ENCODE measurements at regions not wholly inside any gene's neighbourhood (a gene's known extent, or its start where the extent isn't known, plus 50 kb on each side); places are given as distances from the start of the nearest gene placed in this dataset.

DNA sequence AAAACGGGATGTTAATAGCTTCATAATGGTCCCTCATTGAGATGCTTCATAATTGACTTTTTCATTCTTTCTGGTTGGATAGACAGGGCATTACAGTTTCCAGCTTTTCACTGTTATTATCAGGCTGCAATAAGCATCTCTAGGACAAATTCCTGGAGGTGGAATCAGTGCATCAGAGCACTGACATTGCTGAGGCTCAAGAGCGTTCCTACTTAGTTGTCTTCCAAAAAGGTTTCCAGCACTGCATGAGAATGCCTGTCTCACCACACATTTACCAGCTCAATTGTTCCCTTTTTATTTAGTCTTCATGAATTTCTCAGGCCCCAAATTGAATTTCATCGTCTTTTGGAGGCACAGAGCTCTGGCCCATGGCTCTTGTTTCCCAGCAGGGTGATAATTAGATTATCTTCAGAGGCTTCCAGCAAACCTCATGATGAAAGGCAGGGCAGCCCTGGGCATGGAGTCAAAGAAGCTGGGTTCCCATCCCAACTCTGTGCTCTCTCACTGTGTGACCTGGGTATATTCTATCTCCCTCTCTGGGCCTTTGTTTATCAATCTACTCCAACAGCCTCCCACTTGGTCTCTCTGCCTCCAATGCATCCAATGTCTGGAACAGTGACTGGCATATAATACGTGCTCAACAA is 451.4 kb downstream of the PTPRU start:
- DNase-seq = no peak
- no peak overlapping the region for H3K4me3 ChIP-seq (ENCODE audit: low read depth, low read length)
- no peaks in the 10 kb centered on the region for H3K27me3 ChIP-seq (ENCODE audit: insufficient read depth, low read depth, severe bottlenecking)
- no peaks in the 10 kb centered on the region for H3K9me3 ChIP-seq (ENCODE audit: severe bottlenecking)
- no peaks in the 10 kb centered on the region for H3K36me3 ChIP-seq
- TF ChIP-seq, protein P1, sequence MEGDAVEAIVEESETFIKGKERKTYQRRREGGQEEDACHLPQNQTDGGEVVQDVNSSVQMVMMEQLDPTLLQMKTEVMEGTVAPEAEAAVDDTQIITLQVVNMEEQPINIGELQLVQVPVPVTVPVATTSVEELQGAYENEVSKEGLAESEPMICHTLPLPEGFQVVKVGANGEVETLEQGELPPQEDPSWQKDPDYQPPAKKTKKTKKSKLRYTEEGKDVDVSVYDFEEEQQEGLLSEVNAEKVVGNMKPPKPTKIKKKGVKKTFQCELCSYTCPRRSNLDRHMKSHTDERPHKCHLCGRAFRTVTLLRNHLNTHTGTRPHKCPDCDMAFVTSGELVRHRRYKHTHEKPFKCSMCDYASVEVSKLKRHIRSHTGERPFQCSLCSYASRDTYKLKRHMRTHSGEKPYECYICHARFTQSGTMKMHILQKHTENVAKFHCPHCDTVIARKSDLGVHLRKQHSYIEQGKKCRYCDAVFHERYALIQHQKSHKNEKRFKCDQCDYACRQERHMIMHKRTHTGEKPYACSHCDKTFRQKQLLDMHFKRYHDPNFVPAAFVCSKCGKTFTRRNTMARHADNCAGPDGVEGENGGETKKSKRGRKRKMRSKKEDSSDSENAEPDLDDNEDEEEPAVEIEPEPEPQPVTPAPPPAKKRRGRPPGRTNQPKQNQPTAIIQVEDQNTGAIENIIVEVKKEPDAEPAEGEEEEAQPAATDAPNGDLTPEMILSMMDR (IDR thresholded peaks at IDR 0.05; ENCODE audit: low read depth, low read length) = no peak
- no peak overlapping the region for H3K27ac ChIP-seq

DNA sequence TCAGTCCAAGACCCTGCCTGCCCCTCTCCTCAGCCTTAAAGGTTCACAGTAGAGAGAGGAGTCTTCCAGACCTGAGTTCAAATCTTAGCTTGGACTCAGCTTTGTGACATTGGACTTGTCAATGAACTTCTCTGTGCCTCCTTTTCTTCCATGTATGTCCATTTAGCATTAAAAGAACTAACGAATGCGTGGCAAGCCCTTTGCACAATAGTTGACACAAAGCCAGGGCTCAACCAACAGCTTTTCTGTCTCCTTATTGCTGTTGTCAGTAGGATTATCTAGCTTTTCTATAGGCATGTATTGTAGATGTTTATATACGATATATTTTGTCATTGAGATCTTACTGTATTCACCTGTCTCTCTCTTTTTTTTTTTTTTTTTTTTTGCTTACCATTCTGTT is 450.8 kb downstream of the PTPRU start:
- Histone ChIP-seq H3K4me3 (ENCODE audit: low read depth, low read length) (no peak overlapping the region), H3K27me3 (ENCODE audit: insufficient read depth, low read depth, severe bottlenecking) (no peaks in the 10 kb centered on the region), H3K9me3 (ENCODE audit: severe bottlenecking) (no peaks in the 10 kb centered on the region), H3K27ac (no peak overlapping the region), H3K36me3 (no peaks in the 10 kb centered on the region)
- TF ChIP-seq, protein P1 (IDR thresholded peaks at IDR 0.05; ENCODE audit: low read depth, low read length) = no peak
- DNase-seq = no peak

DNA sequence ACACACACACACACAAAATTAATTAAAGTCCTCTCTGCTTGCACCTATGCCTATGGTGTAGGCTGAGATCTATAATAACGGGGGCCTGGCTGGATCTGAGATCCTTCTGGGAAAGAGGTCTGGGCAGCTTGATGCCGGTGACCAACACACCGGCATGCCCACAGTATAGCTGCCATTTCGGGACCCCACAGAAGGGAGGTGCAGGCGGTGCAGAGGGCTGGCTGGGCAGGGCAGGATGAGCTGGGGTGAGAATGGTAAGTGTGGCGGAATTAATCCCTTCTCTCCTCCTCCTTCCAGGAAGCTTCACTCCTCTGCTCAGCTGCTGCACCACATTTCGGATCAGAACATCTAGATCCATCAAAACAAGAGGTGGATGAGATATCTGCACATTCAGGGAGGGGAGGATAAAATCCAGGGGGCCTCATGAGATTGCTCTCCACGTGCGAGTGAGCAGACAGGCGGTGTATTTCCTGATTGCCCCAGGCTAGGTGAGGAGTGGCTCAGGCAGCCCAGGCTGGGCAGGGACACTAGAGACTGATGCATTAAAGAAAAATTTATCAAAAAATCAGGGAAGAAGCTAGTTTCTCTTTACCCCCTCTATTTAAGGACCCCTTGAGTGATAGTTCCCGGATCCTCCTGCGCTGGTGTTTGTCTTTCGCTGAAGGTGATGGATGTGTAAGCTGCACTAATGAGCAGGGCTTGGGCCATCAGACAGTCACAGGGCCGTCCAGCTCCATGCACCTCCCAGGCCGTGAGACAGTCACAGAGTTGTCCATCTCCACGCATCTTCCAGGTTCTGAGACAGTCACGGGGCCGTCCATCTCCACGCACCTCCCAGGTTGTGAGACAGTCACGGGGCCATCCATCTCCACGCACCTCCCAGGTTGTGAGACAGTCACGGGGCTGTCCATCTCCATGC is 449.9 kb downstream of the PTPRU start:
- TF ChIP-seq, protein P1 (IDR thresholded peaks at IDR 0.05; ENCODE audit: low read depth, low read length) = no peak
- Histone ChIP-seq H3K27ac (no peak overlapping the region), H3K27me3 (ENCODE audit: insufficient read depth, low read depth, severe bottlenecking) (no peaks in the 10 kb centered on the region), H3K9me3 (ENCODE audit: severe bottlenecking) (no peaks in the 10 kb centered on the region), H3K36me3 (no peaks in the 10 kb centered on the region), H3K4me3 (ENCODE audit: low read depth, low read length) (no peak overlapping the region)
- DNase-seq = no peak

GRCh38 chr1:29685387-29685786 is 449.1 kb downstream of the PTPRU start:
- Histone ChIP-seq H3K27ac (no peak overlapping the region), H3K36me3 (no peaks in the 10 kb centered on the region), H3K9me3 (ENCODE audit: severe bottlenecking) (no peaks in the 10 kb centered on the region), H3K27me3 (ENCODE audit: insufficient read depth, low read depth, severe bottlenecking) (no peaks in the 10 kb centered on the region), H3K4me3 (ENCODE audit: low read depth, low read length) (no peak overlapping the region)
- TF ChIP-seq, protein P1 (IDR thresholded peaks at IDR 0.05; ENCODE audit: low read depth, low read length) = no peak
- no peak for DNase-seq

- Histone ChIP-seq H3K9me3 (ENCODE audit: severe bottlenecking) (no peaks in the 10 kb centered on the region), H3K27ac (no peak overlapping the region), H3K36me3 (no peaks in the 10 kb centered on the region), H3K4me3 (ENCODE audit: low read depth, low read length) (no peak overlapping the region), H3K27me3 (ENCODE audit: insufficient read depth, low read depth, severe bottlenecking) (no peaks in the 10 kb centered on the region)
- DNase-seq = no peak
- TF ChIP-seq, protein P1 (IDR thresholded peaks at IDR 0.05; ENCODE audit: low read depth, low read length) = no peak
Measured at GRCh38 chr1:29684141-29684540, 447.8 kb downstream of the PTPRU start.
